HG02642 (cell line): ENCODE measurements at regions not wholly inside any gene's neighbourhood (a gene's known extent, or its start where the extent isn't known, plus 50 kb on each side); places are given as distances from the start of the nearest gene placed in this dataset.

ENCODE experiments used
- ATAC-seq: cut with Tn5 transposase; IDR thresholded peaks from one replicate; pipeline ENCODE4 v1.9.1; 2021; ENCODE audit warnings: mild to moderate bottlenecking; ENCODE audit not compliant: unreplicated experiment, poor library complexity

DNA sequence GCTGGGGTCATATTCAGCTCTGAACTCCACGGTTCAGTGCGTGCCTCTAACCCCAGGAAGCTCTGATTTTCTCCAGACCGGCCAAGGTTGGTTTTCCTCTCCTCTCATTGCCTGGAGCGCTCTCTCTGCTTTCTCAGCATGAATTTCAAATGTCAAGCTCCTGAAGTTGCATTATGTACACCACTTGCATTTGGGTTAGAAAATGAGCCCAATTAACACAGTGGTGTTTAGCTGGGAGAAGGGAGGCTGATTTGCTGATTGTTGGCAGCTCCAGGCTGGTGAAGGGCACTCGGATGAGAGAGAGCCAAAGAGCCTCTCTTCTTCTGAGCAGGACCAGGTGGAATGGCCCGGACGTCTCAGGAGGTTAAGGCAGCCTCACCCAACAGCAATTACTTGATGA, 570.9 kb downstream of the VRK1 start:
- no peak for ATAC-seq

DNA sequence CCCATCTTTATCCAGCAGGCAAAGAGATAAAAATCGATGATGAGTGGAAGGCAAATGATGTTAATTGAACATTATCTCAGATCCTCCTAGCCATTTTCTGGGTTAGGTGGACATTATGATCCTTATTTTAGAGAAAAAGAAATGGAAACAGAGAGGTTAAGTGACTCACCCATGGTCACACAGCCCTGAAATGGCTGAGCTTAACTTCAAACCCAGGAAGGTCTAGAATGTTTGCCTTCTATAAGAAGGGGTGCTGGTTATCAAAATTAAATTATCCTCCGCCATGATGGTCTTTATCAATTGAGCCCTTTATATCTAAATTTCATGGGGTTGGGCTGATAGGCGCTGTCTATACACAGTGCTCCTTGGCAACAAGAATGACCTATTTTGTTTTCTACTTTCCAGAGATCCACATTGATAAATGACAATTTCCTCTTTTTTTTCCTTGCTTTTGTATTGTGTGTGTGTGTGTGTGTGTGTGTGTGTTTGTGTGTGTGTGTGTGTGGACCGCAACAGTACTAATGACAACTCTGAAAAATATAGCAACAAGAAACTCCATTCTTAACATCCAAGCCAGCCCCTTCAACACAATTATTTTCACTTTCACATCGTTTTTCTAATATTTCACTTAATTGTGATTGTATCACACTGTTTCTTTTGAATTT, 571.9 kb downstream of the VRK1 start:
- ATAC-seq: no peak

DNA sequence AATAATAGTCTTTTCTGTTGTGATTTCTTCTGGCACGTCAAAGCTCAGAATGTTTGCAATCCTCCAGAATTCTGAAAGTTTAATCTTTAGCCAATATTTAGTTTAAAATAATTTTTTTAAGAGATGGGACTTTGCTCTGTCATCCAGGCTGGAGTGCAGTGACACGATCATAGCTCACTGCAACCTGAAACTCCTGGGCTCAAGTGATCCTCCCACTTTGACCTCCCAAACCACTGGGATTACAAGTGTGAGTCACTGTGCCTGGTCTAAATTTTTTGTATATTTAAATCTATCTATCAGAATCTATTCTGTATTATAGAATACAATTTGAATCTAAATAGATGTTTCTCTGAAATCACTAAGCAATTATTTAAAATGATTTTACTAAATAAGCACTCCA, 572.7 kb downstream of the VRK1 start:
- ATAC-seq: no peak

DNA sequence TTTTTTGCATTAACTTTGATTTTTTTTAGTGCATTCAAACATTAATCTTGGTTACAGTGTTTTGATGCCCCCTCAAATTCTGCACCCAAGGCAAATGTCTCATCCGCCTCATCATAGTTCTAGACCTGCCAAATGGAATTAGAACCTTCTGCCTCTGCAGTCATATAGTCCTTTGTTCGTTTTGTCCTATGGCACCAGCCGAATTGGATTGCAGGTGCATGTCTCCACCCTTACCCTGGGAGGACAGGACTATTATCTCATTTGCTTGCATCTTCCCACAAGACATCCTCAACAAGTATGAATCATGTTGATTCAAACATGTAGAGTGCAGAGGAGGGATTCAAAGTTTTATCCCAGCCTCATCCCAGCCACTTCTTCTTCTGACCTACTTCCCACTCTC, 579.1 kb downstream of the VRK1 start:
- ATAC-seq: no peak

DNA sequence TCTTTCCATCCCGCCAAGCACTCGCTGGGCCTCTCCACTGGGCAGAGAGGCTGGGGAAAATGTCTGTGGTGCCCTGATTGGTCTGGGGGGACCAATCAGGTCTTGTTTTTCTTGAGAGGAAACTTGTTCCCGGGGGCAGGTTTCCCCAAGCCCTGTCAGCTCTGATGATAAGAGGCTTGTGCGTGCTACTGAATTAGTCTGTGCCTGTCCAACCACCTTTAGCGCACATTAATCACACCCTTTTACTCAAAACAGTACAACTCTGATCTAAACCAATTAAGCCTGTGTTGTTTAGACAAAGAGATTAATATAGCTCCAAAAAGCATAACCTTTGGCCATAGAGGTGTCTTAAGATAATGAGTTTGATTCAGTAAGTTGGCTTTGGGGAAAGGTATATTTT, 580.4 kb downstream of the VRK1 start:
- ATAC-seq: no peak

DNA sequence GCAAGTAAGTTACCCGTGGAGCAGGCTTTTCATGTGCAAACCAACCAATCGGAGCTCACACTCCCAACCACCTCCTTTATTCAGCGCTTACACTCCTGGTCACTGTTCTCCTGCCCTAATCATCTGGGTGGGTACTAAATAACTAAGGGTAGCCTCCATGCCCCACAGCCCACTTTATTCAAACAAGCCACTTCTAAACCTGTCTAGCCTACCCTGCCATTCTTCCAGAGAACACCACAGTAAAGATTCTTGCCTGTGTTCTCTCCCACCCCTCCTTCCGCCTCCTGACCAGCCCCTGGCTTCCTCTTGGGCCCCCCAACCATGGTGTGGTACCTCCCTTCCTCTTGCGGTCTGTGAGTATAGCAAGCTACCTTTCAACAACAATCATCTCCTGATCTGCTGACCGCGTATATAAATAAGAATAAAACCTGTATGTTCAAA, 581.9 kb downstream of the VRK1 start:
- ATAC-seq: no peak

DNA sequence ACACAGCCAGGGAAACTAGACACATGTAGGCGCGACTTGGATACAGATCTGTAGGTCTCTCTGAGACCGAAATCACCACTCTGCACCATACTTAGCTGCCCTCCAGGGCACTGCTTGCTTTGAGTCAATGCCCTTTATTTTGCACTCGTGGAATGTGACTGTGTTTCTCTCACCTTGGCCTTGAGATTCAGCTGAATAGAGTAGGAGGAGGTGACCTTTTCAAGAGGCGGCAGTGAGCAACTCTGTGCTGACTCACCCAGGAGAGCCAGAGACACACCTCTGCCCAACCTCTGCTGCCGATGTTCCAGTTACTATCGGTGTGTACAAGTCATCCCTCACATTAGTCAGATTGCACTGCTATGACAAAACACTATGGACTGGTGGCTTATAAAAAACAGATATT, 583.4 kb downstream of the VRK1 start:
- no peak for ATAC-seq

DNA sequence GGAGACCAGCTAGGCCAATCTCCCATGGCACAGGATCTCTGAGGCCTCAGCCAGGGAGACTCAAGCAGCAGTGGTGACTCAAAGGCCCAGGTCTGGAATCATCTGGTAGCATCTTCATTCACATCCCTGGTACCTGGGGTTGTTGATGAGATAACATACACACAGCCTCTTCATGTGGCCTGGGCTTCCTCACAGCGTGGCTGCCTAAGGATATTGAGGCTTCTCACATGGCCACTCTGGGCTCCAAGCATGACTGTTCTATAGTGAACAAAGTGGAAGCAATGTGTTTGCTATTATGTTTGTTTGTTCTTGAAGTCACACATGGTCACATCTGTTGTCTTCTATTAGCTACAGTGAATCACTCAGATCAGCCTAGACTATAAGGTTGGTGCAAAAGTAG, 584.1 kb downstream of the VRK1 start:
- ATAC-seq: no peak

DNA sequence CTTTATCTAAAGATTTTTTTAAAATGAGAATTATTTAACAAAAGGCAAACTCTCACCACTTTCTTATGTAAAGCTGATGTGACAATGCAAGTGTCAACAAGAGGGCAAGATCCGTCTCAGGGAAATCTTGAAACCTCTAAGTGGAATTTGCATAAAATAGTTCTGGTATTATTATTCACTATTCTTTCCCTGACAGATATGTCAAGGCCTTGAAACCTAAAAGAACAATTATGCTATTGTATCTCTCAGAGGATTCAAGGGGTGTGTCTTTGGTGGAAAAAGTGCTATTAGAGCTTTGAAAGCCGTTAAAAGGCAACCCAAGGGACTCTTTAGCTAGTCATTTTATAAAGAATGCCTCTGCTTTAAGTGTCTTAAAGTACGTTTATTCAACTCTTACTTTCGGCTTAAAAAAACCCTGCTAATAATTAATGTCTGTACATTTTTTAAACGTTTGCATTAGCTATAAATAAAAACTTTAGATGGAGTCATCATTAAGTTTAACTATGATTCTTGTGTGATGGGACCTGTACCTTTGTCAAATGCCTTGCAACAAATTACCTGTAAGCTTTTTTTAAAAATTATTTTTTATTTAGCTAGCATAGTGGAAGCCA, 585.5 kb downstream of the VRK1 start:
- ATAC-seq: no peak

DNA sequence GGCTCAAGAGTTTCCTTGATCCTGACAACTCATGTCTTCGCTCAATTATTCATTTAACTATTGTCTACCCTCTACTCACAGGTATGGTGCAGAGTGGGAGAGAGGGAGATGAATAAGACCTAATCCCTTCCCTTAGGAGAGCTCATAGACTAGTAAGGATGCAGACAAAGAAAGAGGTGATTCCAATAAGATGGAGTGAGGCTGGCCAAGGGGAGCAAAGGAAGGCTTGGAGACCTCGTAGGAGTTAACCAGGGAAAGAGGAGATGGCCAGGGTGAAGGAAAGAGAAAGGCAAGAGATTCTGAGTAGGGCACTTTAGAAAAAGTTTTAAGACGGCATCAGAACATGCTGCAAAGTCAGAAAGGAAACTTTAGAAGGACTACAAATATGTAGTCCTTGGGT, 588.5 kb downstream of the VRK1 start:
- no peak for ATAC-seq

DNA sequence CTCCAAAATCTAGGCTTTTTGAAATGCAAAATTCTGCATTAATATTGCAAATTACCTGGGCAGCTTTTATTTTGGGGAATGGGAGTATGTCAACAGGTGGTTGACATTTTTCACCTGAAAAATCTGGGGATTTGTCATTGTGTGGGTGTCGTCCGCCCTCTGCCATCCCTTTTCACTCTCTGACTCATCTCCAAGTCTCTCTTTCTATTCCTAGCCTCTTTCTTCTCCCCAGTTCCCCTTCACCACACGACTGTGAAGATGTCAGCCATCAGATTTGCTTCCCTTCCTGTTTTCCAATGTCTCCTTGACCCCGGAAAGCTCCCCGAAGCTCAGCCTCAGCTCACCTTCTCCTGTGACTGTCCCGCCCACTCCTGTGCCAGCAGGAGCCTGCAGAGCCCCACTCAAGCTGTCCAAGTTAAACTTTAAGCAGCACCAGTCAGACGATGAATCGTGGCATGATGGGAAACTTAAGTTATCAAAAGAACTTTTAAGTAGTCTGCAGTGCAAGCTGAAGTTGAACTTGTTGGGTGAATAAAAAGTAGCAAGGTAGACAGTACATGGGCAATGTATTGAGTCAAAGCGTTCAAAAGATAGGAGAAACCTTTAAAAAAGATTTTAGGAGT, 590.2 kb downstream of the VRK1 start:
- ATAC-seq: no peak

DNA sequence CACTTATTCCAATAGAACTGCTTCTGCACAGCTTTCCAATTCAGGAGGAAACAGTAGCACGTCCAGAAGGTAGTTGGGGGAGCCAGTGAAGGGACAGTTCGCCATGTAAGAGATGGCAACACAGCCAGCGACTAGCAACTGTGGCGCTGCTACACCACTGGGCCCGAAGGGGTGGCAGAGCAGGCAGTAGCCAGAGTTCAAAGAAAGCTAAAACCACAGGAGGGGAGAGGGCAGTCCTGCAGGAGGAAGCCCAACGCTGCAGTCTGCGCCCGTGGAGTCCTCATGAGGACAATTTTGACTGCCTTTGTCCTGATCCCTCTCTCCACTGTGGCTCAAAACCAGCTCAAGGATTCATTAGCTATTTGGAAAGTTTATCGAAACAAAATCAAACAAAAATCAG, 591.2 kb downstream of the VRK1 start:
- ATAC-seq: no peak

DNA sequence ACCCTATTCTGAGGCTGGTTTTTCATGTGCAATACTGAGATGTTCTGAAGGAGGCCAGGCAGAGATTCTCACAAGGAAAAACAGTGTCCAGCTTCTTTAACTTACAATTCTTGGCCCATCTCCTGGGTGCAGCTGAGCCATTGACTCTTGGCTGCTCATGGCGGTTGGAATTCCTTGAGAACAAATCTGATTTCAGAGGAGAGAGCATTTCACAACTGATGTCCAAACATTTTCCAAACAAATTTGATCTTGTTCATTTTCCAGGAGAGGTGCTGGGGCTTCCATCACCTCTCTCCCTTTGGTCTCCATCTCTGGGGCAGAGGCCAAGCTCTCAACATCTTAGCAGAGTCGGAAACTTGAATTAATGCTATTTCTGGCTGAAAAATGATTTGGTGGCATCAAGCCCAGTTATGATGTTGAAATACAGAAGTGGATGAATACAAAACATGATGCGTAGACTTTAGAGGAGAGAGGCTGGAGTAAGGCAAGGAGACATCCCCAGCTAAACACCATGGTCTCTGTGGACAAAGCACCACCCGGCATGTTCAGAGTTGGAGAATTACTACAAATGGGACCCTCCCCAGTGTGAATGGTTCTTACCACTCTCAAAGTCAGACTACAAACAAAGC, 593.0 kb downstream of the VRK1 start:
- ATAC-seq: no peak

DNA sequence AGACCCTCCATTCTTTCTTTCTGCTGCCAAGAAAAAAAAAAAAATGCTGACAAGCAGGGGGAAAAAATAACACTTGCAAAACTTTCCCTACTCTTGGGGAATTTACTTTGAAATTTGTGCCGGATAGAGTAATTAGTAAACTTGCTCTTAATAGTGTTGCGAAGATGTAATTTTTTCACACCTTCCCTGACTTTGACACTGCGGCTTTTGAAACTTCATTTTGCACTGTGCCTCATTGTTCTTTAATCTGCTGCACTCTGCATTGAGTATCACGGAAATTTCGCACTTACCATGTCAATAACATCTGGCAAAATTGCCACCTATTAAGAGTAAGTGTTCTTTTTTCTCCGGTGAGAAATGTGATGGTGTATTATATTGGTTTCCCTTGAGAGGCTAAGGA, 596.1 kb downstream of the VRK1 start:
- ATAC-seq: no peak

DNA sequence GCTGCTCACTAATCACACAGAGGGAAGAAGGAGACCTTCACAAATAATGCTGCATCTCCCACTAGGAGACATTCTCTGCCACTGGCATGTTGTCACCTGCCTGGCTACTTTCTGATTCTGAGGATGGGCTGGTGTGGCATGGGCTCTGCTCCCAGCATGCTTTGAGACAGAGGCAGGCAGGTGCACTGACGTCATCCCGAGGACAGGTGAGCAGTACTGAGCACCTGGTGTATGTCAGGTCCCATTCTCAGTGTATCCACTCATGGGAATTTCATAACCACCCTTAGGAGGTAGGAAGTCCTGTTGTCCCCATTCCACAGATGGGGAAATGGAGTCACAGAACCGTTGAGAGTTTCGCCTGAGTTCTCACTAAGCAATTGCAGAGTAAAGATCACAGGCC, 597.9 kb downstream of the VRK1 start:
- no peak for ATAC-seq

DNA sequence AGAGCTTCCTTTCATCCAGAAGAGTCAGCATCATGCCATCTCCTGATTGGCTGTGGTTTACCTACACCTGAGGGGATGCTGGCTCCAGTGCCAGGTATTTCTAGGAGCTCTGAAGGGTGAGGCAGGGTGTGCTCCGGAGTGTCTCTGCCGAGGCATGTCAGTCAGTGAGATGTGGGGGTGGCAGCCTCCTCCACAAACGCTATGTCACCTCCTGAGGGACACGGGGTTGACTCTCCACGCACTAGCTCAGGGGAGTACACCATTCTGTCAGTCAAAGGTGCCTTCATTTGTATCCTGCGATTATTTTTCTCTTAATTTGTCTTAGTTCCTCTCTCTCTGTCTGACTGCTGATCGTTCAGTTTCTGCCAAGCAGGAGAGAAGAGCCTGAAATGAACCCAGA, 604.5 kb downstream of the VRK1 start:
- ATAC-seq: no peak

DNA sequence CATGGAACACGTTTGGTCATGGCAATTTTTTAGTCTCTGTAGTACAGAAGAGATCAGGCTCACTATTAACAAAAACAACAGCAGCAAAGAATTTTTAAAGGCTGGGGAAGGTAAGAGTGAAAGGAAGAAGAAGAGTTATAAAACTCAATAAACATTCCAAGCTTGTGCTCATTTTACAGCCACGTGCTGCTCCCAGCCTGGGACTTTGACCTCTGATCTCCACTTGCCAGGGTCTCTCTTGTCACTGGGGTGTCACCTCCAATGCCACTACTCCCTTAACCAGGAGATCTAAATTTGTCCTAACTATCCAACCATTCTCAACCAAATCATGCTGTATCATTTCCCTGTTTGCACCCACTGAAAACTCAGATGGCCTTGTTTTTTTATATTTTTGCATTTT, 605.1 kb downstream of the VRK1 start:
- no peak for ATAC-seq

DNA sequence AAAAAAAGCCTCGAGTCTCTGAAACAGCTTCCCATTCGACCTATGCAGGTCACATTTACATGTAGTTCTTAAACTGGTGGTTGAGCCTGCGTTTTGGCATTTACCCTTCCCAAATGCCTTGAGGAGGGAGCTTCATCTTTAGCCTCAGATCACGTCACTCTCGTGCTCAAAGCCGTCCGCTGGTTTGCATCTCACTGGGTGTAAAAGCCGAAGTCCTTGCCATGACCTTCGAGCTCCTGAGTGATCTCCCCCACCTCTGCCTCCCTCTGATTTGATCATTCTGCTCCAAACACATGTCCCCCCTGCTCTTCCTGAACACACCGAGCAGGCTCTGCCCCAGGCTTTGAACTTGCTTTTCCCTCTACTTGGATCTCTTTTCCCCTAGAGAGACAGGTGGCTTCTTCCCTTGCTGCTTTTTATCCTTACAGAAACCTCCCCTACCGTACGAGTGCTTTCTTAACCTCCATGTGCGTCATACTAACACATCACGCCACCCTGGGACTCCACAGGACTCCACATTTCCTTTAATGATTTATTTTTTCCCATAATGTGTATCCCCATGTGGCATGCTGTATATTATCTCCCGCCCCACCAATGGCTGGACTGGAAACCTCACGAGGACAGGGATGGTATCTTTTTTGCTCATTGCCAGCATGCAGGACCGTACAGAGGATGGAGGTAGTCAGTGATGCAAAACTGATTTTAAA, 610.7 kb downstream of the VRK1 start:
- no peak for ATAC-seq

DNA sequence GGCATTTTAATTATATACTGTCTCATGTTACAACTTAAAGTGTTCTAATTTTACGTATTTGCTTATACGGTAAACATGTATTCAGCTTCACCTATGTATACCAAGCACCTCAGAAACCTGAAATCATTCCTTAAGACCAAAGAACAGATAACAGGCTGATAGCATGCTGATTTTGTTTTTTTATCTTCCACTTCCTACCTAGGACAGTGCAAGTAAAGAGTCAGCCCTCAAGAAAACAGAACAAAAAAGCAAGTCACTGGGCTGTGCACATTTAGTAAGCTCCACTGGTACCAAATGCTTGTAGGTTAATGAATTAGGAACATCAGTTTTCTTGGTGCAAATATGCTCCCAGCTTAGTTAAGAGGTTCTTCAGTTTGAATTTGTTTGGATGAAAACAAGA, 611.3 kb downstream of the VRK1 start:
- no peak for ATAC-seq

DNA sequence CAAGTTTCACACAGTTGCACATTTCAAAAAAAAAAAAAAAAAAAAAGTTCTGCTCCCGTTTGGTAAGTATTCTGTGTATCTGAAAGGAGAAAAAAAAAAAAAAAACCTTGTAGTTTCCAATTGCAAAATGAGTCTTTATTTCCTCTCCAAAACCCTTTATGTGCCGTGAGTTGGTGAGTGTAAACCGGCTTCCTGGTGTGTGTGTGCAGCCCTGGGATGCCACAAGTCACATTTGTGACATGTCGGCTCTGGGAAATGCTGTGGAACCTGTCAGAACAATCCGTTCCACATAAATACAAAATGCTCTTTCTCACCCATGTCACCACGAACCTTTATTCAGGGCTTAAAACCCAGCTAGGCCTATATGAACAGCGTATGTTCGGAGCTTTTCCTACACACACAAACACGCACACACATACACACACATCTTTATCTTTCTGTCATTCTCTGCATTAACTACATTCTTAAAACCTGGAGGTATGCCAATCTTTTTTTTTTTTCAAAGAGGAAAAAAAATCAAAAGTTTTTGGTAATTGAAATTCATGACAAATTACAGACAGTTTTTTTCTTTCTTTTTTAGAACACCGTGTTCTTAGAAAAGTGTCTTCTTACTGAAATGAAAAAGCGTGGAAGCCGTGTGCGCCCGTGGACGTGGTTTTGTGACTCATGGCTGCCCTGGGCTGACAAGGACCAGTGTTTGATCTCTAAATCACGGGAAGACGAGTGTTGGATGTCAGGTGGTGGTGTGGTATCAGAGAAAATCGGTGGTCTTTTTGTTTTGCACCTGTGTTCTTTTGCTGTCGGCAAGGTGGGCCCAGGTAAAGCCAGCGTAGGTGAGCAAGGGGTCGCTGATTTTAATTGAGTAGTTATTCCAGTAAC, 612.0 kb downstream of the VRK1 start:
- no peak for ATAC-seq
